ENCODE measurements at regions not wholly inside any gene's neighbourhood (a gene's known extent, or its start where the extent isn't known, plus 50 kb on each side); places are given as distances from the start of the nearest gene placed in this dataset.

DNA sequence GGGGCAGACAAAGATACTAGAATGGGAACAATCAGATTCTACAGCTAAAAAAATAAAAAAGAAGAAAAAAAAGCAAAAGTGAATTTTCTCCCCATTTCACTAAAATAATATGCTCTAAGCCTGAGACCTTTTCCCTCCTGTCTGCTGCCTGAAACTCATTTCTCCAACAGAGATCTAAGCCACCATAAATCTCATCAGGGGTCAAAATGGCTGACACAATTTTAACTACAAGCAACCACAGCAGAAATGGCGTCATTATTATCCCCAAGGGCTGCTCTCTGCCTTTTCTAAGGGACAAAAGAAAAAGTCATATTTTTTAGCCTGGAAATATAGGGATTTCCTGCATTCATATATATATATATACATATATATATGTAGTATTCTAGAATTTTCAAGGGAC, 183.7 kb upstream of the CAMK1G start:
- TF ChIP-seq, protein P1, sequence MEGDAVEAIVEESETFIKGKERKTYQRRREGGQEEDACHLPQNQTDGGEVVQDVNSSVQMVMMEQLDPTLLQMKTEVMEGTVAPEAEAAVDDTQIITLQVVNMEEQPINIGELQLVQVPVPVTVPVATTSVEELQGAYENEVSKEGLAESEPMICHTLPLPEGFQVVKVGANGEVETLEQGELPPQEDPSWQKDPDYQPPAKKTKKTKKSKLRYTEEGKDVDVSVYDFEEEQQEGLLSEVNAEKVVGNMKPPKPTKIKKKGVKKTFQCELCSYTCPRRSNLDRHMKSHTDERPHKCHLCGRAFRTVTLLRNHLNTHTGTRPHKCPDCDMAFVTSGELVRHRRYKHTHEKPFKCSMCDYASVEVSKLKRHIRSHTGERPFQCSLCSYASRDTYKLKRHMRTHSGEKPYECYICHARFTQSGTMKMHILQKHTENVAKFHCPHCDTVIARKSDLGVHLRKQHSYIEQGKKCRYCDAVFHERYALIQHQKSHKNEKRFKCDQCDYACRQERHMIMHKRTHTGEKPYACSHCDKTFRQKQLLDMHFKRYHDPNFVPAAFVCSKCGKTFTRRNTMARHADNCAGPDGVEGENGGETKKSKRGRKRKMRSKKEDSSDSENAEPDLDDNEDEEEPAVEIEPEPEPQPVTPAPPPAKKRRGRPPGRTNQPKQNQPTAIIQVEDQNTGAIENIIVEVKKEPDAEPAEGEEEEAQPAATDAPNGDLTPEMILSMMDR (IDR thresholded peaks at IDR 0.05): no peak
- TF ChIP-seq POLR2A (IDR thresholded peaks at IDR 0.05) (no peak), POLR2AphosphoS5 (IDR thresholded peaks at IDR 0.05) (no peak), EP300 (IDR thresholded peaks at IDR 0.05) (no peak)
